C4-2B (cell line): ENCODE measurements at regions not wholly inside any gene's neighbourhood (a gene's known extent, or its start where the extent isn't known, plus 50 kb on each side); places are given as distances from the start of the nearest gene placed in this dataset.

Experiments
- ZFX ChIP-seq: fragments of 450-650 bp; IDR thresholded peaks from 2 replicates; pipeline ENCODE4 v1.6.1; 2017
- TF ChIP-seq, protein P1 (sequence below): fragments of 450-650 bp; conservative IDR thresholded peaks from 2 replicates; pipeline ENCODE4 v1.5.1; 2017; ENCODE audit warnings: mild to moderate bottlenecking

DNA sequence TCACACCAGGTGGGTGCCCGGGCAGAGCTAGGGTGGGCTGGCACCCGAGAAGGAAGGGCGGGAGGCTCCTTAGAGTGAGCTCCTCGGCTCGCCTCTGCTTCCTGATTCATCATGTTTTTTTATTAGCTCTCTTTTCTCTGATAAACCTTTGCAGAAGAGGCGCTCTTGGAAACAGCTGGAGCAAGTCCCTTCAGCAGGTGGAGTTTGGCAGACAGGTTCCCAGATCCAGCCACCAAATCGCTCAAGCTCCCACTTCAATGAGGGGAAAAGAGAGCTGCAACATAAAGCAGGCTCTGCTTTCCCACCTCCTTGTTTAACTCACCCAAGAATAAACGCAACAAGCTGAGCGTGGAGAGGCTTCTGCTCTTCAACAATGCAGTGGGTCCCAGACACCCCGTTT lies 244.8 kb downstream of the TSHZ3 start:
- TF ChIP-seq, protein P1, sequence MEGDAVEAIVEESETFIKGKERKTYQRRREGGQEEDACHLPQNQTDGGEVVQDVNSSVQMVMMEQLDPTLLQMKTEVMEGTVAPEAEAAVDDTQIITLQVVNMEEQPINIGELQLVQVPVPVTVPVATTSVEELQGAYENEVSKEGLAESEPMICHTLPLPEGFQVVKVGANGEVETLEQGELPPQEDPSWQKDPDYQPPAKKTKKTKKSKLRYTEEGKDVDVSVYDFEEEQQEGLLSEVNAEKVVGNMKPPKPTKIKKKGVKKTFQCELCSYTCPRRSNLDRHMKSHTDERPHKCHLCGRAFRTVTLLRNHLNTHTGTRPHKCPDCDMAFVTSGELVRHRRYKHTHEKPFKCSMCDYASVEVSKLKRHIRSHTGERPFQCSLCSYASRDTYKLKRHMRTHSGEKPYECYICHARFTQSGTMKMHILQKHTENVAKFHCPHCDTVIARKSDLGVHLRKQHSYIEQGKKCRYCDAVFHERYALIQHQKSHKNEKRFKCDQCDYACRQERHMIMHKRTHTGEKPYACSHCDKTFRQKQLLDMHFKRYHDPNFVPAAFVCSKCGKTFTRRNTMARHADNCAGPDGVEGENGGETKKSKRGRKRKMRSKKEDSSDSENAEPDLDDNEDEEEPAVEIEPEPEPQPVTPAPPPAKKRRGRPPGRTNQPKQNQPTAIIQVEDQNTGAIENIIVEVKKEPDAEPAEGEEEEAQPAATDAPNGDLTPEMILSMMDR, result no peak
- no peak for TF ChIP-seq ZFX
